ENCODE measurements at regions not wholly inside any gene's neighbourhood (a gene's known extent, or its start where the extent isn't known, plus 50 kb on each side); places are given as distances from the start of the nearest gene placed in this dataset.

- TF ChIP-seq GATA3 (IDR thresholded peaks at IDR 0.05; ENCODE audit: low read depth, low read length) (no peak), GATA2 (IDR thresholded peaks at IDR 0.05; ENCODE audit: low read depth, low read length) (no peak)
Observed at GRCh38 chr12:14256555-14257169, 108.8 kb upstream of the ATF7IP start.
